HG02943 (cell line): ENCODE measurements at regions not wholly inside any gene's neighbourhood (a gene's known extent, or its start where the extent isn't known, plus 50 kb on each side); places are given as distances from the start of the nearest gene placed in this dataset.

Experiments
- ATAC-seq: cut with Tn5 transposase; IDR thresholded peaks from one replicate; pipeline ENCODE4 v1.9.1; 2021; ENCODE audit warnings: mild to moderate bottlenecking, low read depth, moderate library complexity; ENCODE audit not compliant: unreplicated experiment

DNA sequence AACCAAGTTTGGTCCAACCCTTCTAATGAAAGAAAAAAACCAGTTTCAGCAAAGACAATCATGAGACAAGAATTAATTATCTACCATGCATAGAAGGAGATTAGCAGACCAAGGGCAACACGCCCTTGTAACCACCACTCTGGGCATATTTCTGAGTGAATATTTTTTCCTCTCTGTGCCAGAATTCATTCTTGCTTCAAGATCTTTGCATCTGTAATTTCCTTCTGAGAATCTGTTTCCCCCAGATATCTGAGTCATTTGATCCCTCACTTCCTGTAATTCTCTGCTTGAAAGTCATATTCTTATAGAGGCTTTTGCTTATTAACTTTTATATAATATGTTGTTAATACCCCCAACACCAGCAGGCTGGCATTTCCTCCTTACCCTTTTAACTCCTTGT lies 243.7 kb downstream of the SLC16A7 start:
- ATAC-seq, result no peak

- no peak for ATAC-seq
These were observed 247.5 kb downstream of the SLC16A7 start for GRCh38 chr12:59843260-59843843.

- ATAC-seq, result no peak
These were observed 248.9 kb downstream of the SLC16A7 start for GRCh38 chr12:59844750-59845149.

DNA sequence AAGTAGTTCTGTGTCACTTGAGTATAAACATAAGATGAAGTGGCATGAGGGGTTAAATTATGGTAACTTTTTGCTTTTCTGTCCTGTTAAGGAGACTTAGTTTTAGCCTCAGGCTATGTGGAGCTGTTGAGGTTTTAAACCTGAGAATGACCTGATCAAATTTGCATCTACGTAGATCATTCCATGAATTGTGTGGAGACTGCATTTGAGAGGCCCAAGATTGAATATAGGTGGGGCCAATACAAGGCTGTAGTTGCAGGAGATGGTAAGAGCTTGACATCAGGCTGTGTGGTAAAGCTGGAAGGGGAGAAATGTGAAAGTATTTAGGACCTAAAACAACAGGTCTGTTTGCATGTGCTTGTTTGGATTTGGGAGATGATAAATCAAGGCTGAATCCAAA lies 249.5 kb downstream of the SLC16A7 start:
- ATAC-seq, result no peak

GRCh38 chr12:59847127-59847526 lies 251.3 kb downstream of the SLC16A7 start:
- ATAC-seq, result no peak

- no peak for ATAC-seq
These were observed 254.4 kb downstream of the SLC16A7 start for GRCh38 chr12:59850268-59850667.

GRCh38 chr12:59858508-59859170 lies 262.8 kb downstream of the SLC16A7 start:
- ATAC-seq, result no peak

DNA sequence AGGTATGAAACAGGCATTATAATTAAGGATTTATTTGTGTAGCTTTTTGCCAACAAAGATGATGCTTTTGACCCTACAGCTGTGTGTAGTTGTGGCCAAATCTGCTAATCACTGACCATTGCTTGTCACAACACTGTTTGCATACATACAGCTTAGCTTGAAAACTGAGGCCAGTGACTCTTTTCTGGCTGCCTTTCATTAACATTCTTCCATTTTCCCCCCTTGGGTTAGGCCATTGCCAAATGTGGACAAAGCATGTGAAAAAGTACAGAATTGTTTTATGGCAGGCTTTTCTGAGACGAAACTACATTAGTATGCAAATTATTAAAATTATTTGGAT lies 263.3 kb downstream of the SLC16A7 start:
- ATAC-seq, result no peak

GRCh38 chr12:59861635-59862034 lies 265.8 kb downstream of the SLC16A7 start:
- ATAC-seq, result no peak

DNA sequence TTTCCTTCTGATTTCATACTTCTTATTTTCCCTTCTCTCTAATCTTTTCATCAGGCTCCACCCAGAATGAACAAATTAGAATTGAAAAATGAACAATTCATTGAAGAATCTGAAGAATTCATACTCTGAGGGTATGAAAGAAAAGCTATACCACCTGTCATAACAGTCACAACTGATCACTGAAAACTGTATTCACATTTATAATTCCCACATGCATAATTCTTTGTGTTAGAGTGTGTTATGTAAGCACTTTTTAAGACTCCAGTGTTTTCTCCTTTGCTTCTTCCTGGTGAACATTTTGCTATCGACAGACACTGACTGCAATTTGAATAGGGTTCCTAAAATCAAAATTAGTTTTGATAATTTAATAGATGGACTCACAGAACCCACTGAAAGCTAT lies 271.2 kb downstream of the SLC16A7 start:
- ATAC-seq, result no peak

DNA sequence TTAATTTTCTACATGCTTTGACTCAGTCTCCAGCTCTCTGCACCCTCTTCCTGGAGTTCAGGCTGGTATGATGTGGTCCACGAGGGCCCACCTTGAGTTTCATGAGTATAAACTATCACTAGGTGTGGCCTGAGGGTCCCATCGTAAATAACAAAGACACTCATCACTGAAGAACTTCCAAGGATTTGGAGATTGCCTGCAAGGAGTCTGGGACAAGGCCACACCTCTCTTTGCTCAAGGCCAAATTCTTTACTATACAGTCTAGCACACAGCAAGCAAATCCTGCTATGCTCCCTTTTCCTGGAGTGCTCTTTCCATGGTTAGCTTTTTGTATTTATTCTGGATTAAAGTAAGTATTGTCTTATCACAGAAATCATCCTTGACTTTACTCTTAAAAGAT lies 271.9 kb downstream of the SLC16A7 start:
- ATAC-seq, result no peak

GRCh38 chr12:59871779-59872178 lies 275.9 kb downstream of the SLC16A7 start:
- ATAC-seq, result no peak

DNA sequence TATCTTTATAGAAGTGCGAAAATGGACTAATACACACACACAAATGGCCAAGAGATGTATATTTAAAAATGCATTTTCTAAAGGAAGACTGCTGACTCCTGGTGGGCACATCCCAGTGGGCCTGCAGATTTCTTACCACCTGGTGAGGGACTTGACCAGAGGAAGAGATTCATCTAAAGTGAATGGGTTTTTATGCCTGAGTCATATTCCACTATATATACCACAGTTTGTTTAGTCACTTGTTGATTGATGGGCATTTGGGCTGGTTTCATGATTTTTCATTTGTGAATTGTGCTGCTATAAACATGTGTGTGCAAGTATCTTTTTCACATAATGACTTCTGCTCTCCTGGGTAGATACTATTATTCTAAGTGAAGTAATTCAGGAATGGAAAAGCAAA lies 277.3 kb downstream of the SLC16A7 start:
- ATAC-seq, result no peak

DNA sequence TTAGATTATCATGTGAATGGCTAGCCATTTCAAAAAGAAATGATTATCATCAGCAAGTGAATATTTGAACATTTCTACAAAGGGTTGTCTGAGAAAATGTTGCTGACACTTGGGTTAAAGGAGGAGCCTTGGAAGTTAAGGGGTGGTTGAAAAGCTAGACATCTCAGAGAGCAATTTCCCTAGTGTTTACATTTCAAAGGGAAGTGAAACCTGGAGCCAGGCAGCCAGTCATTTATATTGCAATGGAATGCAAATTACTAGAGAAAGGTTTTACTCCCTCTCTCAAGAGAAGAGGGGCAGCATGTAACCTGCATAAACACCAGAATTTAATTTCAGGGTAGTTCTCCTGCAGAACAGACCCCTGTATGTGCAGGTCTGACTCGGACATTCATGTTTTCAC lies 279.0 kb downstream of the SLC16A7 start:
- ATAC-seq, result no peak

GRCh38 chr12:59886131-59886733 lies 290.4 kb downstream of the SLC16A7 start:
- no peak for ATAC-seq

- ATAC-seq, result no peak
These were observed 291.3 kb downstream of the SLC16A7 start for GRCh38 chr12:59887178-59887577.

- no peak for ATAC-seq
These were observed 295.2 kb downstream of the SLC16A7 start for GRCh38 chr12:59890896-59891579.

DNA sequence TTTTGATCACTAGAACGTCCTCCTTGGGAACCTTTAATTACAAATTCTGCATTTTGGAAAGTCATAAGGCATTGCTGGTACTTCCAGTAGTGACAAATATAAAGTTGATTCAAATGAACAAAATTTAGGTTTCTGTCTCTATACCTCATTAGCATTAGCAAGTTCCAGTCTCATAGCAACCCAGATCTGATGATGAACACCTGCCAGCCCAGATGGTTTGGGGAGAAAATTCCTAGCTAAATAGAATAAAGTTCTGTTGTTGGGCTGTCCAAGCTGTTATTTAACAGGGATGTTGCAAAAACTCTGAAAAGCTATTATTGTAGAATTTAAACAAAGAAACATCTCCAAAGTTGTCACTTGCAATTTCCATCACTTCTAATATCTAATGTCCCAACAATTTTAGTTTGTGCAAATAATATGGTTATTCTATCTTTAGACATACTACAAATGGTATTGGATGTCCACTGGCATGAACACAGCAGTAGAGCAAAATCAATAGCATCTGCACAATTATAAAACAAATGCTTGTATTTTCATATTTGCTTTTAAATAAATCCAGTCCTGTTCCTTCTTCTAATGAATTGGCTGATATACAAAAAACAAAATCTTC lies 299.4 kb downstream of the SLC16A7 start:
- no peak for ATAC-seq

DNA sequence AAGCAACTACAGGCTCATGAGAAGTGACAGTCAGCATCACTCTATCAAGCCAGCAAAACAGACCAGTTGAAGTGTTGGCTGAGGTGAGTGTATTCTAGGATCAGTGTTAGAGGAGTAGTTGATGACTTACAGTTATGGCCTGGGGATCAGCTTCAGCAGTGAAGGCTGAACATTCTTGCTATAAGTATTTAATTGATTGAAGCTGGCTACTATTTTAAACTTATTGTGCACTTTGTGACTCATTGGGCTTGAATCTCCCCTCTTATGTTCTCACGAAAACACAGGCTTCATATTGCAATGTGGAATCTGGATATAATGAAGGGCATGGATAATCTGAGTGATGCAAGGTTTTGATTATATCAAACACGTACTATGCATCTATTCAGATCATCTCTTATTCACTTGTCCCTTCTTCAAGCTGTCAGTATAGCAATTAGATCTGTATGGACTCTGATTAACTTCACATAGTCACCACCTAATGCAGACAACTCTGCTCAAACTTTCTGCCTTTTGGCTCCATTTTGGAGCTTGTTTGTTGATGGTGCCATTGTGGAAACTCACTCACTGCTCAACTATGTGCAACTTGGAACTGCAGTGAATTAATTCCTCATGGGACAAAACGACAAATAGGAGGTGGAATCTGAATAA lies 309.2 kb downstream of the SLC16A7 start:
- no peak for ATAC-seq

DNA sequence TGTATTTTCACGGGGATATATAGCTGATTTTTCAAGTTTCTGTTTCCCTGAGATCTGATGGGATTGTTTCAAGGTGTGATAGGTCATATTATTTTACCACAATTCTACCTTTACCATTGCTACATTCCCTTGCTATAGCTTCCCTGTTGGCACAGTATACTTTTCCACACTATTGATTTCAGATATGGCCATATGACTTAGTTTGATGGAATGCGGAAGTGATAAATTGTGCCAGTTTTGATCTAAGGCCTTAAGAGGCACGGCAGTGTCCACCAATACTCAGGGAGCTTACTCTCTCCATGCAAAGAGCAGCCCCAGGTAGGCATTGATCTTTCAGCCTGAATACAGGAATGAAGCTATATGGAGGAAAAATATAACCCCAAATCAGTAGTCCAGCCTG lies 315.7 kb downstream of the SLC16A7 start:
- ATAC-seq, result no peak

GRCh38 chr12:59916988-59917387 lies 321.2 kb downstream of the SLC16A7 start:
- ATAC-seq, result no peak
